ENCODE measurements at regions not wholly inside any gene's neighbourhood (a gene's known extent, or its start where the extent isn't known, plus 50 kb on each side); places are given as distances from the start of the nearest gene placed in this dataset.
"Not testable (repeated sequence)": the region's sequence is repeated elsewhere in the genome, so short reads cannot be mapped to it uniquely, and the experiment has no call there.

- DNase-seq = no peak
Observed at GRCh38 chr13:31385540-31385939, 185.8 kb downstream of the B3GLCT start.

DNA sequence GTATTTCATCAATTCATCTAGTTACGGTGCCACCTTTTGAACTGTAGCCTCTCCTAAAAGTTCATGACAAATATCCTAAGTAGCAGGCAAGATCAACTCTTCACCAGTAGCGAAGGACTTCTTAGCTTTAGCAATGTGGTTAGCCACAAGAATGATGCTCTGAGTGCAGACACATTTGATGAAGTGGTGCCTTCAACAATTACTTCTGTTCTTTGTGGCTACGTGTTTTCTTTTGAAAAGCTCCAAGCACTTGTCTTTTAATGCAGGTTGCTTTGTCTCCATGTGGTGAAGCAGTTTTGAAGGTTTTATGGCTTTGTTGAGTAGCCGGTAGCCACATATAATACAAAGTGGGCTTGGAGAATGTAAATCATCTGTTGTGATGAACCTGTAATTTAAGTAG lies 194.7 kb downstream of the B3GLCT start:
- no peak for DNase-seq

GRCh38 chr13:31395090-31395489 lies 195.3 kb downstream of the B3GLCT start:
- DNase-seq = no peak

DNA sequence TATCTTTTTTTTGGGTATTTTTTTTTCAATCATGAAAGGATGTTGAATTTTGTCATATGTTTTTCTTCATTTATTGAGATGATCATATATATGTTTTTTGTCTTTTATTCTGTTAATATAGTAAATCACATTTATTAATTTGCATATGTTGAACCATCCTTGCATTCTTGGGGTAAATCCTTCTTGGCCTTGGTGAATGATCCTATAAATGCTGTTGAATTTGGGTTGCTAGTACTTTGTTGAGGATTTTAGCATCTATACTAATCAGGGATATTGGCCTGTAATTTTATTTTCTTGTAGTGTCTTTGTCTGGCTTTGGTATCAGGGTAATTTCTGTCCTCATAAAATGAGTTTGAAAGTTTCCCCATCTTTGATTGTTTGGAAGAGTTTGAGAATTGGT lies 199.9 kb downstream of the B3GLCT start:
- no peak for DNase-seq

GRCh38 chr13:31403711-31404110 lies 203.9 kb downstream of the B3GLCT start:
- DNase-seq = not testable (repeated sequence)

GRCh38 chr13:31408927-31409326 lies 209.2 kb downstream of the B3GLCT start:
- no peak for DNase-seq

GRCh38 chr13:31409678-31410356 lies 210.0 kb downstream of the B3GLCT start:
- no peak for DNase-seq

DNA sequence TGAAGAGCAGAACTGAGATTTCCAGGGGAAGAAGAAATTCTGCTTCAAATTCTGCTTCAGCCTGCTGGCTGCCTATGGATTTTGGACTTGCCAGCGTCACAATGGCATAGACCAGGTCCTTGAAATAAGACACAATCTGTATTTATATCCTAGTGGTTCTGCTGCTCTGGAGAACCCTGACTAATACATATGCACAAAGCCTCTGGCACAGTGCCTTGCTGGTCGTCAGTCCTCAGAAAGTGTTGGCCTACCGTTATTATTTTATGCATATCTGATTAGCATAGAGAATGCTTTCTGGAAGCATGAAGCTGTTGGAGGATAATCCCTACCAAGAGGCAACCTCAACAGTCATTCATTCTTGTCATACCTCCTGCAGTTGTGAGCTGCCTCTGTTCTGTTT lies 213.7 kb downstream of the B3GLCT start:
- DNase-seq = no peak

- DNase-seq = no peak
Observed at GRCh38 chr13:31416066-31416465, 216.3 kb downstream of the B3GLCT start.

GRCh38 chr13:31418186-31418585 lies 218.4 kb downstream of the B3GLCT start:
- DNase-seq = no peak

GRCh38 chr13:31421756-31422155 lies 222.0 kb downstream of the B3GLCT start:
- no peak for DNase-seq

- peak; percentile 28 for DNase-seq
Observed at GRCh38 chr13:31424130-31424729, 224.5 kb downstream of the B3GLCT start.

- DNase-seq = no peak
Observed at GRCh38 chr13:31426395-31426794, 226.6 kb downstream of the B3GLCT start.

DNA sequence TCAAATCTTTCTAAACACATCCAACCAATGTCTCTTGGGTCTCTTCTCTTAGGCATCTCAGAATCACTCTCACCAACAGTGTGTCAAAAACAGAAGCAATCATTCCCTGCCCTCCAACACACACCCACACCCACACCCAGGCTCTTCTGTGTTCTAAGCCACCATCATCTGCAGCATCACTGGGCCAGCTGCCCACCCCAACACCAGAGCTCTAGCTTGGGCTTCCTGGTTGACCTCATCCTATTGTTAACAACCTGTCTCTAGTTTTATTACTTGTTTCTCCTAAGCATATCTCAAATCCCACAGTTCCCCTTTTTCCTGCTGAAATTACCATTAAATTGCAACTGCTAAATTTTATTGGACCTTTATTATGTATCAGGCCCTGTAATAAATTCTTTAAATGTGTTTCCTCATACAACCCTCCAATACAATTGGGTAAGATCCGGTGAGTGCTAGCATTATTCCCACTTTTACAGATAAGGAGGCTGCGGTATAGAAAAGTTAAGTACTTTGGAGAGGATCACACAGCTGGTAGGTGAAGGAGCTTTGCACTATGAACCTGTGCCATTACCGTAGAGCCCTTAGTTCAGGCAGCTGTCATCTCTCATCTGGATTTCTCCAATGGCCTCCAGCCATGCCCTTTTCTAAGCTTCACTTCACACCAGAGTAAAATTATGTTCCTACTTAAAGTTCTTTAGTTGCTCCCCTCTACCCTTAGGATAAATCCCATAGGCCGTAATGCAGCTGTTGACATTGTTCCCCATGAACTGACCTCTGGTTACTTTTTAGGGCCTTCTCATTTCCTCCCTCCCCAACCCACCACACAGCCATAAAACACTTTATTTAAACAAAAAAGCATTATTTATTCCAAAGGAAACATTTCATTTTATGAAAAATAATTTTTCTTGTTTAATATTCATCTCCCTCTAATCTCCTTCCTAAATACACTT lies 227.7 kb downstream of the B3GLCT start:
- DNase-seq = no peak

DNA sequence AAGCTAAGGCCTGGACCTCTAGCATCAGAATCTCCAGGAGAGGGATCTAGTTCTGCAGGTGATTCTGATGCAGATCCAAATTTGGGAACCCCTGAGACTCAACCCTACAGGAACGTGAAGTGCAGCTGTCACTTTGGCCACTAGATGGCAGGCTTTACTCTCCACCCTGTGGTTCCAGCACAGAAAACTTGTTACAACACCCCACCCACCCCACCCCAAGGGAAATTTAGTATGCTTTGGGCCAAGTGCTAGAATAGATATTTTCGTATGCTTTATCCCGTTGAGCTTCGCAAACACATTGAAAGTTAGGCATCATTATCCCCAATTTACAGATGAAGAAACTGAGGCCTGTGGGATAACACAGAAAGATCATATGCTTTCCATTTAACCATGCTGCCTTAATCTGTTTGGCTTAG lies 232.0 kb downstream of the B3GLCT start:
- DNase-seq = peak; percentile 25

DNA sequence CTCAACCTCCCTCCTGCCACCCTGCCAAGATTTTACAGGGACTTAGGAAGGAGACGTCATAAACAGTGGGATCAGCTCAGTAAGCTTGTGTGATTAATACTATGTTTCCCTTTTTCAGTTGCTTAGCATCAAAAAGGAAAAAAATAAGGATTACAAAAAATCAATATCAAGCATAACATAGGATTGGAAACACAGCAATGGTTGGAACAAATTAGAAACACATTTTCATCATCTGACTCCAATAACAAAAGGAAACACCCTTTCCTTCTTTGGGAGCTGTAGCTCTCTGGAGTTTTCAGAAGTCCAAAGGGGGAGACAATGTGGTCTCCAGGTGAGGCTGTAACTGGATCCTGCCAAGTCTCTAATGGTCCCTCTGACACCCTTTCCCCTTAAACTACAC lies 233.4 kb downstream of the B3GLCT start:
- DNase-seq = no peak

DNA sequence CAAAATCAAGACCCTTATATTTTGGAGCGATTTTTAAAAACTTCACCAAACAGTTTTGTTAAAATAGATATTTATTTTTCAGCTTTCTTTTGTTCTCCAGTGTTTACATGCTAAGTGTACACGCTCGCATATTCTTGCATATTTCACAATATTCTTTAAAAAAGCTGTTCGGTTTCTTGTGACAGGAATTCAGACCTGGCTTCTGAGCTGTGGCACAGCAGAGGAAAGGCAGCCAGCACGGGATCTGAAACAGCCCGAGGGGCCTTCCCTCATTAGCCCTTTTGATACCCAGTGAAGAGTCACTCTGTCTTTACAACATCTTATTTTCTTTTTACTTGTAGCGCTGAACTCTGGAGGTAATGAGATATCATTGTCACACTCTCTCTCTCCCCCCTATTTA lies 234.0 kb downstream of the B3GLCT start:
- no peak for DNase-seq

DNA sequence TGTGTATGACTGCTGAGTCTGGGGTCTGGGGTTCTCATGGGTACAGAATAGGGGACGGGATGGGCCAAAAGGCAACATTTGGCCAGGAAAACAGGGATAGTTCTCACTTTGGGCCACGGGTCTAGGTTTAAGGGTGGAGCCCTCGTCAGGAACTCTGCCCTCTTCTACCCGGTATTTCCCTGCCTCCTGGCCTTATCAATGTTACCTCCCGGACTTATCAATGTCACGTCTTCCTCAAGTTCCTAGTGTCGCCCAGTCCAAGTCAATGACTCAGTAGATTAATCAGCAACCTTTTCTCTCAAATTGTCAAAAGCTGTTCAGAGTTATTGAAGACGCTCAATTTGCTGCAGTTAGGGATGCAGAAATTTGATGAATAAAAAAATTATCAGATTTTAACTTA lies 234.8 kb downstream of the B3GLCT start:
- DNase-seq = no peak

DNA sequence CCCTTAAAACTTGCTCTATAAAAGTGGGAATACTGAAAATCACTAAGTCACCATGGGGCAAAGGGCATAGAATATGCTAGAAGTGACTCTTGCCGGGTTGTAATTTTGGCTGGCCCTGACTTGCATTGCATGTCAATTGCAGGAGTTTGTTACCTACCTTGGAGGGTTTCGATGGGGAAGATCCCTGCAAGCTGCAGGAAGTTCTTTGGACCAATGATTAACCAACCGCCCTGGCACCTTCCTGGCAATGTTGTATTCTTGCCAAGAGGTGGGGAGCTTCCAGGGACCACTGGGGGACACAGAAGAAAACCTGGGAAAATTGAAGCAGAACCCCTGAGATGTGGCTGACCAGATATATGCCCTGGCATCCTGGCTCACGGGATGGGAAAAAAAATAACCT lies 235.8 kb downstream of the B3GLCT start:
- no peak for DNase-seq

GRCh38 chr13:31436478-31436877 lies 236.7 kb downstream of the B3GLCT start:
- DNase-seq = no peak

DNA sequence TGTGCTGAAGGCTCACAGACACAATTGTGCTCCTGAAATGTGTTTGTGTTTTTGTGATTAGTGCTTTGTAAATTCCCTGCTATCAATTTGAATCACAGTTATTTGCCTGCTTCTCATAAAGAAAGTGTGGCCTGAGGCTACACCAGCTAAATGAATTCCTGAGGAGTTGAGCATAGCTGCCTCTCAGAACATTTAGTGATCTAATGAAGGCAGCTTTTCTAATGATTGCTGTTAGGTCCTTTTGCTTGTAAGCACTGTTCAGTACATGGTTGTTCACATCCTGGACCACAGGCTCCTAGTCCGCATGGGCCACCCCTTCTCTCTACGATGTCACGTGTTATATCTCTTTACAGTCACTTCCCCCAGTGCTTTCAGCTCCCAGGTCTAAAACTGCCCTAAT lies 238.2 kb downstream of the B3GLCT start:
- DNase-seq = no peak

GRCh38 chr13:31440132-31440531 lies 240.4 kb downstream of the B3GLCT start:
- DNase-seq = no peak

- DNase-seq = no peak
Observed at GRCh38 chr13:31441800-31442510, 242.2 kb downstream of the B3GLCT start.
